Ureter (tissue), 1 donor: ENCODE measurements at regions not wholly inside any gene's neighbourhood (a gene's known extent, or its start where the extent isn't known, plus 50 kb on each side); places are given as distances from the start of the nearest gene placed in this dataset.

ENCODE experiments used
- DNase-seq: peaks from one replicate; pipeline ENCODE4 v3.0.0-alpha.2; 2020; ENCODE audit warnings: low spot score
- donor health status: DM: yes; HTN: yes; CAD: no.

DNA sequence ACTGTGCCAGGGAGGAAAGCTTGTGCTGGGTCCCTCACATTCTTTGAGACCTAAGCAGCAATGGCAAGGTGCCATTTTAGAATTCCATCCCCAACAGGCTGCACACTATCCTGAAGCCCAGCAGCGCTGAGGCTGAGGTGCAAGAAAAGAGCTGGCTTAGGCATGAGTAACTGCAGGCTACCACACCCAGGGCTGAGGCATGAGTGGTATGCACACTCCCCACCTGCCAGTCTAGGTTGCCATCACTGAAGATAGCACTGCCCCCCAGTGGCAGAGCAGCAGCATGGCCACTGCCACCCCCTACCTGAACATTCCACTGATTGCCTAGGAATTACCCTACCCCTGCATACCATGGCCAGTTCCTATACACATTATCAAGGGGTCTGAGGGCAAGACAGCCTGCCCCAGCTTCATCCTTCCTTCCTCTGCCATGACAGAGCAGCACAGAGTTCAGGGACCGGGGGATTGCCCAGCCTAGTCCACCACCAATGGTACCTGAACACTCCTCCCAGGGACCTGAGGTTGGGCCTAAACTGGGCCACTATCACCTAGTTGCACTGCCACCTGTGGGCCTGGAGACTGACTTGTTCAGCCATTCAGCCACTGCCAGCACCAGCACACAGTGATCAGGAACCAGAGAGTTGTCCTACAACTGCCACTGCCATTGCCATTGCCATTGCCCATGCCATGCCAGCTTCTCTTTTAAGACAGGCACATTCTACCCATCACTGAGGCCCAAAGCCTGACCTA lies 129.8 kb downstream of the SATB1 start:
- DNase-seq = peak; percentile 62

DNA sequence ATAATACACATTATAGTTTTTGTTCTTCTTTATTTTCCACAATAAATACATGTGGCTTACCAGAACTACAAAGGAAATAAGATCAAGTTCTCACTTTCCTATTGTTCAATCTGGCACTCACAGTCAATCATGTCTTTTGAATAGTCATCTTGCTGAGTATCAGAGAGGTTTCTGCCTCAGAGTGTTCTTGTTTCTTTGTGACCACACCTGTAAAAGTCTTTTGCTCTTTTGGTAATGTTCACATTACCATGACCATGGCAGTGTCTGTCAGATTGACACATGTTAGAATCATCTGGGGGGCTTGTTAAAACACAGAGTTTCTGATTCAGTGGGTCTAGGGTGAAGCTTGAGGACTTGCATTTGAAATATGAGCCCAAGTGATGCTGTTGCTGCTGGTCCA lies 135.0 kb downstream of the SATB1 start:
- no peak for DNase-seq

DNA sequence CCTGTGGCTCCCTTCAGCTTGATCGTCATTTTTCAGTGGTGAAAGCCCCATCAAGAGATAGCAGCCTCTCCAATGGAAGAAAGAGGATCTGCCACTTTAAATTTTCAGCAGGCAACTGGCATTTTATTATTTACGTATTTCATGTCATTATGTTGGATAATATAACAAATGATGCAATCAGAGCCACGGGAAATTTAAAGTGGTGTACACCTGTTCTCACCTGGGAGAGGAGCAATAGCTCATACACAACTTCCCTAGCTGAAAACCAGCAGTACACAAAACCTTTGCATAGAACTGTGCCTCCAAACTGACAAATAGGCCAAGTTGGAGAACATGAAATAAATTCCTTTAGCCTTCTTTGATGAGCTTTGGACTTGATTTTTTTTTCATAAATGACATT lies 136.9 kb downstream of the SATB1 start:
- no peak for DNase-seq

DNA sequence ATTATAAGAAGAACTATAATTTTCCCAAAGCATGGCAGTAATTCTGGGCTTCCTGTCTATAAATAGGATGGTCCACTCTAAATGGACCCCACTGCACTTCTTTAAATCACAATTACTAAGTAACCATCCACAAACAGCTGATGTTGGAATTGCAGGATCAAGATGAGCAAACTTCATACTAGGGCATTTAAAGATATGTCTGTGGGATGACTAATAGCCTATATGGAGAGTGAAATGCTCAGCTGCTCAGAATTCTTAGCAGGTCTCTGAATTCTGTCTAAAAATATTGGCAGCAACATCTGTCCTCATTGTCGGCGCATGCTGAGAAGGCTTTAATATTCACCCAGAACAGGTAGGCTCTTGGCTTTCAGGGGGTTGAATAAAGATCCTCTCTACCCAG lies 140.4 kb downstream of the SATB1 start:
- no peak for DNase-seq

DNA sequence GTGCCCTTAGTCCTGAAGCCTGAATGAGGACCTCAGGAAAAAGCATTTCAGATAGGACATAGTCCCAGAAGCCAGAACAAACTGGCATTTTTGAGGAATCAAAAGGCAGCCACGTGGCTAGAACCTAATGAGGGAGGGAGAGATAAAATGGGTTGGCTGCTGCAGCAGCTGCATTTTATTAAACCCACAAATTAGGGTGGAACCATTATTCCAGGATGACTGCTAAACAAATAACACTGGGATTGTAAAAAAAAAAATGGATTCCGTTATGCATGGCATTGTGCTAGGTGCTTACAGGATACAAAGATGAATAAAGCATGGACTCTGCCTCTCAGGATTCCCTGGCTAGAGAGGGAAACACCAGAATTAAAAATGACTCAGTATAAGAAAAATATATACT lies 141.5 kb downstream of the SATB1 start:
- no peak for DNase-seq

DNA sequence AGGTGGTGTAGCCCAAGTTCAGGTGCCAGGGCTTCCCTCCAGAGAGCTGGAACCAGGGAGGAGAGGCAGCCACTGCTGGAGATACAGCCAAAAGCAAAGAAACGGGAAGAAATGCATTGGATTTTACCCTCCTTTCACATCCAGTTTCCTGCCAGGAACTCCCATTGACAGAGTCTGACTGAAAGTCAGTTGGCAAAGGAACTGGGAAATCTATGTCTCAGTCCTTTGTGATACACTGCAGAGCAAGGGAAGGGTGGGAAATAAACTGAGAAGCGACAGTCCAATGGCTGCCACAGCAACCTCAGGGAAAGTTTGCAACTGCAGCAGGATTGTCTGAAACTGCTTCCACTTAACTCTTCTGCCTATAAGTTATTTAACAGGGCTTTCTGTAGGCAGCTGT lies 142.6 kb downstream of the SATB1 start:
- no peak for DNase-seq

DNA sequence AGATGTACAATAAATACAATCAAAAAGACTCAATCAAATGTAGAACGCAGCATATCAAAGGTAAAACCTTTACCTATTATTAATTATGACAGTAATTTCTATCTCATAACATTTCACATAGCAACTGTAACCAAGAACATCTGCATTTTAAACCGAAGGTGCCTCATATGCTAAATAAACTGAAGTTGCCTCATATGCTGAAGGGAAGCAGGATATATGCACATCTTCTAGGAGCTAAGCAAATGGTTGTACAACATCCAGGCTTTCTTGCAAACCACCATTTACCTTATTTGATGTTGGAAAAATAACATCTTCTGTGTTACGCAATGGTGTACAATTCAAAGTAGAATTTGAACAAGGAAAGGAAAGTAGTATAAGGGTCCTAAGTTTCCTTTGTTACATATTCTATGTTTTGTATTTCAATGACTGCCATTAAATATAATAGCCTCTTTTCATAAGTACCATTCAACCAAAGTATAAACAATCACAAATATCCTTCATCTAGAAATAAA lies 145.9 kb downstream of the SATB1 start:
- no peak for DNase-seq

DNA sequence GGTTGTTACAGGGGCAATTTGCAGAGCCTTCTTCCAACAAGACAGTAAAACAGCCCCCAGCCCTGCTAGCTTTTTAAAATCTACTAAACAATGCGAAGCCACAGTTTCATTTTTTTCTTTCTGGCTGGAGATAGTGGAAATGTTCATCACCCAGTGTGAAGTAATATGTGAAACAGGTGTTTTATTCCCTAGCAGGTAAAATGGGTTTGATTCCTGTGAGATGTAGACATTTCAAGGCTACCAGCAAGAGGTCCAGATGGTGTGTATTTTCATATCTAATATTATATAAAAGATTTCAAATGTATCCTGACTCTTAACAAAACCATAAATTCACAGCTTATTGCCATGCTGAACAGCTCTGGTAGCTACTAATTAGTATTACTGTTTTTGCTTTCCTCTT lies 160.3 kb downstream of the SATB1 start:
- no peak for DNase-seq

DNA sequence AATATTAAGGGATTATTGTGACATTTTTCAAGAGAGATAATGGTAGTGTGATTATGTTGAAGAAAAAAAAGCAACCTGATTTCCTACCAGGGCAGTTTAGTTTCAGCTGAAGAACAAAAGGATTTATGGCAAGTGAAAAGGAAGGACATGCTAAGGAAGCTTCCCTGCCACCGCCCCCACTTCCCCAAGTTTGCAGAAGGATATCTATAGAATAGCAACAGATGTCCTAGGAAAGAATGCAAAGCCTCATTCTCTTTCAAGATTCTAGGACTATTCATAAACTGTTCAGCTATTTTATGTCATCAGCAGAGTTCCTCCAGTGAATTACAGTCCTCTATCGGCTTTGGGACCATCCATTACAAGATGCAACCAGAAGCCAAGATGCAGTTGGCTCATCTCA lies 160.8 kb downstream of the SATB1 start:
- no peak for DNase-seq

DNA sequence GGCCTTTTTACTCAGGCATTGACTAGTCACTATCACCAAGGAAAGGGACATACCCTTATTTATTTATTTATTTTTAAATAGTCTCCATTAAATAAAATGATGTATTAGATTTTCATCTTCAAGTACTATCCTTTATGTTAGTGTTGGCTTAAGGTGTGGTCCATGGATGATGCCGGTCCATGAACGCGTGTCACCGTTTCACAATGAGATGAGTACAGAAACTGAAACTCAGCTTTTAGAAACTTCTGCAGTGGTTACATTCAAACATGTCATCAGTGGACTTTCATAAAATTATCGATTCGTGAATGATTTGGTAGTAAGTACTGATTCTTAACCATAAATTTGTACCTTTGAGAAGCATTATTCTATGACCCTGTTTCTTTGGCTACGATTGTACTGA lies 166.6 kb downstream of the SATB1 start:
- no peak for DNase-seq

DNA sequence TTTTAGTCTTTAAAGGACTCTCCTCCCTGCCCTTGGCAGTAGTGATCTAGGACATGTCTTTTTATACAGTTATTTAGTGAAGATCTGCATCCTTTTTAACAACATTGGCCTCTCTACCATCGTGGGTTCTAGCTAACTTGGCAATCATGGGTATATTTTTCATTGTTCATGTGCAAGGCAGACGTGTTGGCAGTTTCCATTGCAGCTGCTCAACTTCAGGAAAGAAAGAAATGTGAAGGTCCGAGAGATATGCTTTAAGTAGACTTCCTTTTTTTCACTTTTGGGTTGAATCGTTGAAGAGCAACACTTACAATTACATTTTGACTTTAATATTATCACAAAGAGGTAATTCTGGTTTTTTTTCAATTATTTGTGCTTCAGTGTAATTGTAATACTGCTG lies 172.6 kb downstream of the SATB1 start:
- no peak for DNase-seq

DNA sequence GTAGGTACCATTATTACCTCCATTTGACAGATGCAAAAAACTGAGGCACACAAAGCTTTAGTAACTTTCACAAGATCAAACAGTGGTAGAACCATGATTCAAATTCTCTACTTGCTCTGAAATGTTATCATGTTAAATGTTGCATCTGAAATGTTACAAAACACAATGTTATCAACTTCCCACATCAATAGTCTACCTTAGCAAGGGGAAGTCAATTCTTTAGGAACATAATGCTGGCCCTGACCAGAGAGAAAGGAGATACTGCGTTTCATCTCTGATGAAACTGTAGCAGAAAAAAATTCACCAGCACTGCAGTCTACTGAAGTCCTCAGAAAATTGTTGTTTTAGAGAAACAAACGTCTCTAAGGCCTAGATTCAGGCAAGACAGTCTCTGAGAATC lies 174.1 kb downstream of the SATB1 start:
- no peak for DNase-seq

DNA sequence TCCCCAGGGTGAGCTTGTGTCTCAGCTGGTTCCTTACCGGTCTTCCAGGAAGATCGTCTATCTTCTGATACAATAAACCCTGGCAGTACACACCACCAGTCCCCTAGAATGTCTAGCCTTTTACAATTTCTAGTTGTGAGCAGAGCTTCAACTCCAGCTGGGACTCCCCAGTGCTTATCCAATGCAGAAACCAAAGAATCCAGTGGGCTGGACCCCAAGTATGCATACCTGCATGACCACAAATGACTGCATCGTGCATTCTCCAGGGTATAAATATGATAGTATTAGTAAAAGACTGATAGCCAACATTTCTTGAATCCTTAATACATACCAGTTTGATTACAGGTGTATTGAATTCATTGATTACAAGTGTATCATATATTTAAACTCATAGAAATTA lies 176.0 kb downstream of the SATB1 start:
- DNase-seq = no peak

DNA sequence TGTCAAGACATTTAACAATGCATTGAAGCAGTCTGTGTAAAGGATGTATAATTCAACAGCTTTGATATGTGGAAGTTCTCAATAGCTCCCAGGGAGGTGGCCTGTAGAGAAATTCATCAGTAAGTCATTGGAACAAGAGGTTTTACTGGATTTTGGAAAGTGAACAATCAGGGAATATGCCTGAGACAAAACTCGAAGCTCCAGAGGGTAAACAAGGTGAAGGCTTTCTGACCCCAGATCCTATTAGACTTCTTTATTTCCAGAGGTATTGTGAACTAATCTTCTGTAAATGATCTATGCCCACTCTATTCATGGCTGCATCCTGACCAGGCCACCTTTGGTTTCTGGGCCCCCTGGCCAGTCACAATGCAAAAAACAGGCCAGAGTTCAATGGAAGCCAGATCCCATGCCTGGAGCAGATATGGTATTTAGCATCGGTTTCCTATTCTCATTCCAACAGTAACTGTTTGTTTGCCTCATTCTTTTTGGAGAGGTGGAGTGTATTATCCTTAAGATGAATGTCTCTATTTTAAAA lies 177.3 kb downstream of the SATB1 start:
- no peak for DNase-seq

DNA sequence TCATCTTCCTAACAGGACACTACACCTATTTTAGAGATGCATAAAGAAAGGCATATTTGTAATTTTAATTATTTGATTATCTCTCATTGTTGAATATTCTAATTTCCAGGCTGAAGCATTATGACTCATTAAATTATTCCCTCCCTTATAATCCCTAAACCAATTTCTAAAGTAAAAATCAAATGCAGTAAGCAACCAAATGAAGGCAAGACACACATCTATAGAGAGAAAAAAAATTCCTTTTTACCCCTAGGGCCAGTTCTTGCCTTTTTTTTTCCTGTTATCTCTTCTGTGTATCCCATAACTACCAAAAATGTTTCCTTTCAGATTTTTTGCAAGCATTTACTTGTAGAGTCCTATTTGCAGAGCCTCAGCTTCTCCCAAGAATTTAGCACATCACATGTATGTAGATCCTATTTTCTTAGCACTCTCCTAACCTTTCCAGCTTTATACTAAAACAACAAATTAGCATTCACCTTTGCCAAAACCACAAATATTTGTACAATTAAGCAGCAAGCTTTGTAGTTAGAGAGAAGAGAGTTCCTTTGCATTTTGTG lies 177.9 kb downstream of the SATB1 start:
- no peak for DNase-seq

DNA sequence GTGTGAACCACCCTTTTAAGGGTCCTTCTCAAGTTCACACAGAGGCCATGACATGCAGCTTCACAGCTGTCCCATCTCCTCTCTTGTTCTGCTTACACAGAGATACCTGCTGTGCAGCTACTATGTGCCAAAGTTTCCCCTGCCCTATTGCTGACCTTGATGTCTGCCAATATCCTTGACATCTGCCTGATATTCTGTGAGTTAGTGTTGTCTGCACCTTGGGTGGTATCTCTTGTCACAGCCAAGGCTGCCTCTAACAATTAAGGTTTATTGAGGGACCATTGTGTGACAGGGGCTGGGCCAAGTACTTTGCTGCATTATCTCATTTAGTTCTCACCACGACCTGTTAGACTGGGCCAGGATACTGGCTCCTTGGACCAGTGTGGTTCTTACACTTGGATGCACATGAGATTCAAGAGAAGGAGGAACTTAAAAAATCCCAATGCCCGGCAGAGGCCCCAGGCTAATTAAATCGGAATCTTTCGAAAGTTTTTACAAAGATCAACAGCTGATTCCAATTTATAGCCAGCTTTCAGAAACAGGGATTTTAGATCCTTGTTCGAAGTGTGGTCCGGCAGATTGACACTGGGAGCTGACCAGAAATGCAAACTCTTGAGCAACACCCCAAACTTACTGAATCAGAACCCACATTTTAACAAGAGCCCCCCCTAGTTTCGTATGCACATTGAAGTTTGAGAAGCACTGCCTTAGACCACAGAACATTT lies 178.6 kb downstream of the SATB1 start:
- DNase-seq = no peak

DNA sequence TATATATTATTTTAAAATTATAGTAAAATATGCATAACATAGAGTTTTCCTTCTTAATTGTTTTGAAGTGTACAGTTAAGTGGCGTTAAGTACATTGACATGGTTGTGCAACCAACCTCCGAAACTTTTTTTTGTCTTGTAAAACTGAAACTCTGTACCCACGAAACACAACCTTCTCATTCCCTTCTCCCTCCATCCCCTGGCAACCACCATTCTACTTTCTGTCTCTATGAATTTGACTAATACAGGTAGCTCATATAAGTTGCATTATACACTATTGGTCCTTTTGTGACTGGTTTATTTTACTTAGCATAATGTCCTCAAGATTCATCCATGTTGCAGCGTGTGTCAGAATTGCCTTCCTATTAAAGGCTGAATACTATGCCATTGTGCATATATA lies 179.4 kb downstream of the SATB1 start:
- no peak for DNase-seq

DNA sequence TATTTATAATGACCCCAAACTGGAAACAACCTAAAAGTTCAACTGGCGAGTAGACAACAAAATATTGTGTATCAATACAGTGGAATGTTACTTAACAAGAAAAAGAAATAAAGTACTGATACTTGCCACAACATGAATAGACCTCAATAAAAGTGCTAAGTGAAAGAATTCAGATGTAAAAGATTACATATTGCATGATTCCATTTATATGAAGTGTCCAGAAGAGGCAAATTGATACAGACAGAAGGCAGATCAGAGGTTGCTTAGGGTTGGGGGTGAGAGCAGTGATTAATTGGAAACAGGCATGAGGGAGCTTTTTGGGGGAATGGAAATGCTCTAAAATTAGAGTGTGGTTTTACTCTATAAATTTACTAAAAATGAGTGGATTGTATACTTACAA lies 183.3 kb downstream of the SATB1 start:
- DNase-seq = no peak

DNA sequence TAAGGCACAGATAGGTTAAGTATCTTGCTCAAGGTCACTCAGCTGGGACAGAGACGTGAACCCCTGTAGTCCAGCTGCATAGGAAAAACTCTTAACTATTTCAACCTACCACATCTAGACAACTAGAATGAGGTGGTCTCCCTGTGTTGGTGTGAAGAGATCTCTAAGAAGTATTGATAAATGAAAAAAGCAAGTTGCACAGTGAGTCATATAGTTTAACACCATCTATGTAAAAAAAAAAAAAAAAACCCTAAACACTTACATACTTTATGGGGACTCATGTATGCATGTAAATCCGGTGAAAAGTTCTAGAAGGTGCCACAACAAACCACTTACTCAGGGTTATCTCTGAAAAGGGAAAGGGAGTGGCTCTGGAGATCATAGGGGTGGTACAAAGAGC lies 185.5 kb downstream of the SATB1 start:
- no peak for DNase-seq

DNA sequence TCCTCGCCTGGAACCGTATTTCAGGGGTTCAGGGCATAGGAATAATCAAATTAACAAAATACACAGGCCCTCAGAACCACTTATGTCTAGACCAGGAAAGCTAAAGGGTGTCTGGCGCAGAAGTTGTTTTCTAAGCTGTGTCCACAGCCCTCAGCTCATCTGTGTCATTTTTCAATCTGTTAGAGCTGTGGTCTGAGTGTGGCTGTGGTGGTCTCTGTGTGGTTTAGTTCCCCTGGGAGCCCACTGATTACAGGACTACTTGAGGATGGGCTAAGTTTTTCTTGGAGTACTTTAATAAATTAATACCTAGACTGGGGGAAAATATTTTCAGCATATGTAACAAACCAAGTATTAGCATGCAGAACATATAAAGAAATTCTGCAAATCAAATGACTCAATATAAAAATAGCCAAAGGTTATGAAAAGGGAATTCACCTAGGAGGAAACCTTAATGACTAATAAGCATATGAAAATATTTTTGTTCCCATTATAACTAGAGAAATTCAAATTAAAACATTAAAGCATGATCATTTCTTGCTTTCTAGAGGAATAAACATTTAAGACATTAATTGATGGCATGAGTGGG lies 186.3 kb downstream of the SATB1 start:
- DNase-seq = no peak

DNA sequence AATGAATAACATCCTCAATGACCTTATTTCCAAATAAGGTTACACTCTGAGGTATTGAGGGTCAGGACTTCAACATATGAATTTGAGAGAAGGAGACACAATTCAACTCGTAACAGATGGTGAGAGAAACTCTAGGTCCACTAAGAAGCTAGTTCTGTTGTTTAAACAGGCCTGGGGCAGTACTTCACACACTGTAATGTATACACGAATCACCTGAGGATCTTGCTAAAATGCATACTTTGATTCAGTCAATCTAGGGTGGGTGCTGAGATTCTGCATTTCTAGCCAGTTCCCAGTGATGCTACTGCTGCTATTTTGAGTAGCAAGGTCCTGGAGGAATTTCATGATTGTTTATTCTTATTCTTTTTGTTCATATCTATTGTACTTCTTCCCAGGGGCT lies 186.8 kb downstream of the SATB1 start:
- DNase-seq = no peak

DNA sequence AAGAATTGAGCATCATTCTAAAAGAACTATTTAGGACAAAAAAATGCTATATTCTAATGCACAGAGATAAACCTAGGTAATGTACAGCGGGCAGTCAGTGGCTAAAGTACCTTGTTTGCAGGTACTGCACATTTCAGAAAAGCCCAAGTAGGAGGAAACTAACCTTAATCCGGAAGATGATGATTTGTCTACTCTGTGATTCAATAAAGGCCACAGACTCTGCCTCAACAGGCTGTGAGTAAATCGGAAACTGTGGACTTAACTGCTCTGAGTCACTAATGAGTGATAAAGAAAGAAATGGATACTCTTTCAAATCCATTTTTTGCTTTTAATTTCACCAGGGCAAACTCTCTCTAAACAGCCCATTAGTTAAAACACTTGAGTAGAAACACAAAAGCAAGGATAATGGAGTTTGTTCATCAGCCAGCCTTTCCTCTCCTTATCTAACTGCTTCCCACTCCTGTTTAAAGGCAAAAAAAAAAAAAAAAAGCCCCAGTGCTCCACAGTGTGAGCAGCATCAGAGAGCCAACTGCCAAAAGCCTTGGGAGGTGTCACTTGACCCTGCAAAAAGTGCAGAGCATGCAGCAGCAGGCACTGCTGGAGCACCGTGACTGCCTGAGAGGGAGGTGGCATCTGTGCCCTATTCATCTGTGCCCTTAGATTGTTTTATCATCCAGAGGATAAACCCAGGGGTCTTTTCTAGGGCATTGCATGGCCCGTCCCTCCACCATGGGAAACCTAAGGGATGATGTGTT lies 187.7 kb downstream of the SATB1 start:
- DNase-seq = no peak
